ENCODE measurements at regions not wholly inside any gene's neighbourhood (a gene's known extent, or its start where the extent isn't known, plus 50 kb on each side); places are given as distances from the start of the nearest gene placed in this dataset.

DNA sequence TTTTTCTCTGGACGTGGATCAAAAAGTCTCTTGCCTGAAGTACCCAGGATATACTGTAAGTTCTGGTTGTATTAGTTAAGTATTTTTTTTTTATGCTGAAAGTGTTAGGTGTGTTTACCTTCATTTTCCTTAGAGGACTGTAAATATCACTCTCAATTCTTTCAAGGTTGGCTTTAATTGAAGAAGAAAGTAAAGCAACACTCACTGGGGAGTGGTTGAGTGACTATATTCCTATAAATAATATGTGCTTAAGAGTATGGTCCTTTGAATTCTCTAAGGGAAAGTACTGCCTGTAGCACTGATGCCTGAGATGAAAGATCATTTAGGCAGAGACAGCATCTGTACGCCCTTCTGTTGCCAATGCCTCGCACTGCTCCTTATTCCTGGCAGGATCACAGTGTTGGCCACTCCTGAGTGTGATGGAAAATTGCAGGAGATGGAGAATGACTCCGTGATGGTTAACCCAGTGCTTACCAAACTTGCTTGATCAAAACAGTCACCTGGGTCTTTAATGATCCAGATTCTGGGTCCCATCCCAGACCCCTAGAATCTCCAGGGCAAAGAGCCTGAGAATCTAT, 182.0 kb upstream of the MPDZ start:
- BruUV-seq (replicated peaks), result no TSS peak
- no peak for ATAC-seq

DNA sequence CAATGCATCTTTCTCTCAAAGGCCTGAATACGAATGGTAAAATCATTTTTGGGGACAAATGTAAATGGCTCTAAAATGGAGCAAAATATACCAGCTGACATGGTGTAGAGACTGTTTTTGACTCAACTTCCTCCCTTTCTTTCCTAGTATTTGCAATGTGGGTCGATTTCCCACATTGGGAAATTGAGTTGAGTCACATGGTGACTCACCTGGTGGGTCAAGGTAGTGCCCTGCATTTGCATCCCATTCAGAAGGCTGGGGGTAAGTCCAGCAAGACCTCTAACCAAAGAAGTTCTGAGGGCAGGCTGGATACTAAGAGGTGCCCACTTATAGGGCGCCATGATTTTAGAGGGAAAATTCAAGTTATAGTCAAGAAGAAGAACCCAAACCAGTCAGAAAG, 179.6 kb upstream of the MPDZ start:
- Histone ChIP-seq H3K79me2 (ENCODE audit: insufficient read depth, low read length) (no peaks in the 10 kb centered on the region), H3K4me1 (ENCODE audit: insufficient read depth, low read length) (no peaks in the 10 kb centered on the region), H3K27me3 (ENCODE audit: control insufficient read depth in 1 of 2, insufficient read depth in 2 of 2, low read length in 2 of 2) (no peaks in the 10 kb centered on the region), H3K4me2 (ENCODE audit: low read depth, low read length) (no peak overlapping the region), H3K4me3 (replicated peaks in 1 of 3; ENCODE audit: insufficient read depth in 1 of 3, low read depth in 2 of 3, low read length in 3 of 3) (no peak overlapping the region), H2AFZ (ENCODE audit: low read length) (no peak overlapping the region), H3K27ac (ENCODE audit: extremely low read length, insufficient read depth, low read length) (no peak overlapping the region), H3K9me3 (ENCODE audit: low read length) (no peaks in the 10 kb centered on the region), H4K20me1 (ENCODE audit: insufficient read depth, low read length) (no peaks in the 10 kb centered on the region), H3K36me3 (replicated peaks in 1 of 2; ENCODE audit: control insufficient read depth in 1 of 2, insufficient read depth in 2 of 2, low read length in 2 of 2) (no peaks in the 10 kb centered on the region), H3K9ac (ENCODE audit: insufficient read depth, low read depth, low read length) (no peak overlapping the region)
- ChIA-PET POLR2A (no interaction called here), CTCF (ENCODE audit: low intra/inter-chr PET ratio, low total read pairs) (no interaction called here)
- in situ Hi-C loops (cut with HindIII; ENCODE audit: extremely low pct_ligation_motif_present, low pct_unique_long_range_greater_than_20kb) (no loop called here), intact Hi-C loops (cut with micrococcal nuclease; ENCODE audit: unreplicated experiment) (no loop called here)
- TF ChIP-seq FOSL2 (CRISPR knock-in tag; IDR thresholded peaks at IDR 0.05) (0 out of 2 replicates have a peak, but pooled peaks have one; percentile 20), ZNF558 (CRISPR knock-in tag; IDR thresholded peaks at IDR 0.05; ENCODE audit: borderline replicate concordance) (no peak), ZBTB21 (CRISPR knock-in tag; IDR thresholded peaks at IDR 0.05) (no peak)
- FAIRE-seq (no peak), ATAC-seq (no peak), DNase-seq (ENCODE audit: low spot score) (no peak)
- WGBS (ENCODE audit: low lambda C conversion rate), result 7% methylated on average over 3 of the region's 3 CpGs
- BruUV-seq (replicated peaks), result no TSS peak

More for the DNA sequence above, 182.0 kb upstream of the MPDZ start:
- WGBS (ENCODE audit: low lambda C conversion rate), result 0% methylated on average over 4 of the region's 4 CpGs
- ChIA-PET CTCF (ENCODE audit: low intra/inter-chr PET ratio, low total read pairs) (no interaction called here), POLR2A (no interaction called here)
- H3K36me3 ChIP-seq (replicated peaks in 1 of 2; ENCODE audit: control insufficient read depth in 1 of 2, insufficient read depth in 2 of 2, low read length in 2 of 2), result no peaks in the 10 kb centered on the region
- H3K4me3 ChIP-seq (replicated peaks in 1 of 3; ENCODE audit: insufficient read depth in 1 of 3, low read depth in 2 of 3, low read length in 3 of 3), result no peak overlapping the region
- H4K20me1 ChIP-seq (ENCODE audit: insufficient read depth, low read length), result no peaks in the 10 kb centered on the region
- H2AFZ ChIP-seq (ENCODE audit: low read length), result no peak overlapping the region
- H3K27ac ChIP-seq (ENCODE audit: extremely low read length, insufficient read depth, low read length), result no peak overlapping the region
- no peak overlapping the region for H3K9ac ChIP-seq (ENCODE audit: insufficient read depth, low read depth, low read length)
- in situ Hi-C loops (cut with HindIII; ENCODE audit: extremely low pct_ligation_motif_present, low pct_unique_long_range_greater_than_20kb) (no loop called here), intact Hi-C loops (cut with micrococcal nuclease; ENCODE audit: unreplicated experiment) (no loop called here)
- TF ChIP-seq DNMT3B (CRISPR knock-in tag; conservative IDR thresholded peaks at IDR 0.05) (no peak), GATAD1 (CRISPR knock-in tag; IDR thresholded peaks at IDR 0.05) (no peak)
- no peak overlapping the region for H3K4me2 ChIP-seq (ENCODE audit: low read depth, low read length)
- H3K27me3 ChIP-seq (ENCODE audit: control insufficient read depth in 1 of 2, insufficient read depth in 2 of 2, low read length in 2 of 2), result no peaks in the 10 kb centered on the region
- no peaks in the 10 kb centered on the region for H3K9me3 ChIP-seq (ENCODE audit: low read length)
- FAIRE-seq (no peak), DNase-seq (ENCODE audit: low spot score) (no peak)
- H3K79me2 ChIP-seq (ENCODE audit: insufficient read depth, low read length), result no peaks in the 10 kb centered on the region
- H3K4me1 ChIP-seq (ENCODE audit: insufficient read depth, low read length), result no peaks in the 10 kb centered on the region
